ENCODE measurements at regions not wholly inside any gene's neighbourhood (a gene's known extent, or its start where the extent isn't known, plus 50 kb on each side); places are given as distances from the start of the nearest gene placed in this dataset.

- Histone ChIP-seq H3K9me3 (ENCODE audit: low read length) (no peaks in the 10 kb centered on the region), H3K9me2 (ENCODE audit: low read depth, low read length) (no peaks in the 10 kb centered on the region), H3F3A (ENCODE audit: insufficient read depth, low read length) (no peaks in the 10 kb centered on the region), H3K4me1 (ENCODE audit: insufficient read depth, low read length, severe bottlenecking) (no peaks in the 10 kb centered on the region), H3K4me3 (ENCODE audit: low read depth, low read length, poor library complexity, severe bottlenecking) (no peak overlapping the region), H3K36me3 (ENCODE audit: insufficient read depth, low read length) (no peaks in the 10 kb centered on the region), H2AFZ (ENCODE audit: low read length) (no peak overlapping the region), H3K9ac (ENCODE audit: low read length) (no peak overlapping the region), H3K79me2 (ENCODE audit: insufficient read depth, low read length) (no peaks in the 10 kb centered on the region), H3K27me3 (ENCODE audit: insufficient read depth, low read length) (no peaks in the 10 kb centered on the region), H3K4me2 (ENCODE audit: low read length) (no peak overlapping the region), H4K20me1 (ENCODE audit: insufficient read depth, low read length) (no peaks in the 10 kb centered on the region), H3K27ac (ENCODE audit: low read depth, low read length, poor library complexity, severe bottlenecking) (no peak overlapping the region)
- TF ChIP-seq CTCF (IDR thresholded peaks at IDR 0.05; ENCODE audit: low read length) (no peak), EZH2 (IDR thresholded peaks at IDR 0.05; ENCODE audit: borderline replicate concordance, low read length) (no peak)
Observed at GRCh38 chr2:133633881-133634409, 65.7 kb upstream of the NCKAP5 start.

- TF ChIP-seq CTCF (IDR thresholded peaks at IDR 0.05; ENCODE audit: low read length) (no peak), EZH2 (IDR thresholded peaks at IDR 0.05; ENCODE audit: borderline replicate concordance, low read length) (no peak)
- H2AFZ ChIP-seq (ENCODE audit: low read length) = no peak overlapping the region
- H3F3A ChIP-seq (ENCODE audit: insufficient read depth, low read length) = no peaks in the 10 kb centered on the region
- no peaks in the 10 kb centered on the region for H3K79me2 ChIP-seq (ENCODE audit: insufficient read depth, low read length)
- H3K27me3 ChIP-seq (ENCODE audit: insufficient read depth, low read length) = no peaks in the 10 kb centered on the region
- no peak overlapping the region for H3K27ac ChIP-seq (ENCODE audit: low read depth, low read length, poor library complexity, severe bottlenecking)
- no peaks in the 10 kb centered on the region for H3K36me3 ChIP-seq (ENCODE audit: insufficient read depth, low read length)
- H3K9ac ChIP-seq (ENCODE audit: low read length) = no peak overlapping the region
- no peak overlapping the region for H3K4me2 ChIP-seq (ENCODE audit: low read length)
- H4K20me1 ChIP-seq (ENCODE audit: insufficient read depth, low read length) = no peaks in the 10 kb centered on the region
- no peak overlapping the region for H3K4me3 ChIP-seq (ENCODE audit: low read depth, low read length, poor library complexity, severe bottlenecking)
- H3K9me2 ChIP-seq (ENCODE audit: low read depth, low read length) = no peaks in the 10 kb centered on the region
- no peaks in the 10 kb centered on the region for H3K4me1 ChIP-seq (ENCODE audit: insufficient read depth, low read length, severe bottlenecking)
- no peaks in the 10 kb centered on the region for H3K9me3 ChIP-seq (ENCODE audit: low read length)
Observed at GRCh38 chr2:133635131-133635530, 66.9 kb upstream of the NCKAP5 start.

- Histone ChIP-seq H4K20me1 (ENCODE audit: insufficient read depth, low read length) (no peaks in the 10 kb centered on the region), H3K9ac (ENCODE audit: low read length) (no peak overlapping the region), H3K9me3 (ENCODE audit: low read length) (no peaks in the 10 kb centered on the region), H3K36me3 (ENCODE audit: insufficient read depth, low read length) (no peaks in the 10 kb centered on the region), H2AFZ (ENCODE audit: low read length) (no peak overlapping the region), H3K4me1 (ENCODE audit: insufficient read depth, low read length, severe bottlenecking) (no peaks in the 10 kb centered on the region), H3K79me2 (ENCODE audit: insufficient read depth, low read length) (no peaks in the 10 kb centered on the region), H3K4me3 (ENCODE audit: low read depth, low read length, poor library complexity, severe bottlenecking) (no peak overlapping the region), H3K9me2 (ENCODE audit: low read depth, low read length) (no peaks in the 10 kb centered on the region), H3K27ac (ENCODE audit: low read depth, low read length, poor library complexity, severe bottlenecking) (no peak overlapping the region), H3K27me3 (ENCODE audit: insufficient read depth, low read length) (no peaks in the 10 kb centered on the region), H3K4me2 (ENCODE audit: low read length) (no peak overlapping the region), H3F3A (ENCODE audit: insufficient read depth, low read length) (no peaks in the 10 kb centered on the region)
- TF ChIP-seq EZH2 (IDR thresholded peaks at IDR 0.05; ENCODE audit: borderline replicate concordance, low read length) = no peak
- TF ChIP-seq CTCF (IDR thresholded peaks at IDR 0.05; ENCODE audit: low read length) = no peak
Observed at GRCh38 chr2:133636287-133636686, 68.0 kb upstream of the NCKAP5 start.
